Left ventricle myocardium inferior (tissue), 1 donor: ENCODE measurements at regions not wholly inside any gene's neighbourhood (a gene's known extent, or its start where the extent isn't known, plus 50 kb on each side); places are given as distances from the start of the nearest gene placed in this dataset.

ENCODE experiments used
- DNase-seq: peaks from one replicate; pipeline ENCODE4 v3.0.0-alpha.2; 2020
- H3K27ac ChIP-seq: fragments of 200-600 bp; replicated peaks from 2 replicates; pipeline ENCODE4 v1.8.0; 2021
- H3K27me3 ChIP-seq: fragments of 200-600 bp; 2 replicates; pipeline ENCODE4 v1.8.0; 2021; ENCODE audit warnings: low read depth
- H3K36me3 ChIP-seq: fragments of 200-600 bp; 2 replicates; pipeline ENCODE4 v1.8.0; 2021
- H3K4me1 ChIP-seq: fragments of 200-600 bp; 2 replicates; pipeline ENCODE4 v1.8.0; 2021
- H3K4me3 ChIP-seq: fragments of 200-600 bp; 2 replicates; pipeline ENCODE4 v1.8.0; 2021; ENCODE audit warnings: mild to moderate bottlenecking, moderate library complexity
- H3K9me3 ChIP-seq: fragments of 200-600 bp; replicated peaks from 2 replicates; pipeline ENCODE4 v1.8.0; 2021
- intact Hi-C: fragments of 100-400 bp; cut with micrococcal nuclease; formaldehyde crosslinking; loops from one replicate; pipeline ENCODE4 v1.11.0; 2022
- TF ChIP-seq, protein P1 (sequence below): fragments of 200-600 bp; IDR thresholded peaks from 2 replicates; pipeline ENCODE4 v1.8.0; 2021; ENCODE audit warnings: antibody characterized with exemption, mild to moderate bottlenecking, borderline replicate concordance
- donor health status: DM: no; HTN: yes; CAD: no; lungs with severe emphysema.

DNA sequence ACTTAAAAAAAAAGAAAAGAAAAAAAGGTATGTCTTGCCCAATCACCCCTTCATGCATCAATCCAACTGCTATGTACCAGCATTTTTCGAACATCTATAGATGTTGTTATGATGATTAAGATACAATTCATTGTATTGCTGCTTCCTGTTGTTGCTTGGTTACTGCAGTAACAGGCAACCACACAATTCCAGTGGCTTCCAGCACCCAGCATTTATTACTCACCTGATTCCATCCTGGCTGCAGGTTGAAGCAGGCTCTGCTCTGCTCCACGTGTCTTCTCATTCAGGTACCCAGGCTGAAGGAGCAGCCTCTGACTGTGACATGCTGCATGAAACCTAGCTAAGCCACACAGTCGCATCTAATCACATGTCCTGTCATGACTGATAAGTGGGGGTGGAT is 196.9 kb downstream of the INO80D start:
- Histone ChIP-seq H3K4me1 (no peaks in the 10 kb centered on the region), H3K27me3 (peaks cover 21% of the 10 kb centered on the region), H3K9me3 (no peaks in the 10 kb centered on the region), H3K27ac (no peak overlapping the region), H3K4me3 (no peak overlapping the region), H3K36me3 (no peaks in the 10 kb centered on the region)
- no peak for DNase-seq
- intact Hi-C loops: no loop called here
- TF ChIP-seq, protein P1, sequence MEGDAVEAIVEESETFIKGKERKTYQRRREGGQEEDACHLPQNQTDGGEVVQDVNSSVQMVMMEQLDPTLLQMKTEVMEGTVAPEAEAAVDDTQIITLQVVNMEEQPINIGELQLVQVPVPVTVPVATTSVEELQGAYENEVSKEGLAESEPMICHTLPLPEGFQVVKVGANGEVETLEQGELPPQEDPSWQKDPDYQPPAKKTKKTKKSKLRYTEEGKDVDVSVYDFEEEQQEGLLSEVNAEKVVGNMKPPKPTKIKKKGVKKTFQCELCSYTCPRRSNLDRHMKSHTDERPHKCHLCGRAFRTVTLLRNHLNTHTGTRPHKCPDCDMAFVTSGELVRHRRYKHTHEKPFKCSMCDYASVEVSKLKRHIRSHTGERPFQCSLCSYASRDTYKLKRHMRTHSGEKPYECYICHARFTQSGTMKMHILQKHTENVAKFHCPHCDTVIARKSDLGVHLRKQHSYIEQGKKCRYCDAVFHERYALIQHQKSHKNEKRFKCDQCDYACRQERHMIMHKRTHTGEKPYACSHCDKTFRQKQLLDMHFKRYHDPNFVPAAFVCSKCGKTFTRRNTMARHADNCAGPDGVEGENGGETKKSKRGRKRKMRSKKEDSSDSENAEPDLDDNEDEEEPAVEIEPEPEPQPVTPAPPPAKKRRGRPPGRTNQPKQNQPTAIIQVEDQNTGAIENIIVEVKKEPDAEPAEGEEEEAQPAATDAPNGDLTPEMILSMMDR: no peak

DNA sequence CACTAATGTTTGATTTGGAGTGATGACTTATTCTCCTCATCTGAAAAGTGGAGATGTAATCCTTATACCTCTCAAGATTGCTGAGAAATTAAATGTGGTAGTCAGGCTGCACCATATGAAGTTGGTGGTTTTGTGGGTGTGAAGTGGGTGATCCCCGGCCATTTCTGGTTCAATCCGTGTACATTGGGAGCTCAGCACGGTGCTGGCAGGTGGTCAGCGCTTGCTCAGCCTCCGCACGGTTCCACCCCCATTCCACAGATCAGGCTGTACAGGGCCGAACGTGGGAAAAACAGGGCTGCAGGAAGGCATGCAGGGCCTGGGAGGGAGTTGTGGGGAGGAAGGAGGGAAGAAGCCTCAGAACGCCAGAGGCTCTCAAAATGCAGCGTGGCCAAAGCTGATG is 198.3 kb downstream of the INO80D start:
- Histone ChIP-seq H3K4me1 (no peaks in the 10 kb centered on the region), H3K27me3 (peaks cover 8% of the 10 kb centered on the region), H3K4me3 (no peak overlapping the region), H3K36me3 (no peaks in the 10 kb centered on the region), H3K9me3 (no peaks in the 10 kb centered on the region), H3K27ac (no peak overlapping the region)
- intact Hi-C loops: no loop called here
- no peak for DNase-seq
- TF ChIP-seq, protein P1: no peak

DNA sequence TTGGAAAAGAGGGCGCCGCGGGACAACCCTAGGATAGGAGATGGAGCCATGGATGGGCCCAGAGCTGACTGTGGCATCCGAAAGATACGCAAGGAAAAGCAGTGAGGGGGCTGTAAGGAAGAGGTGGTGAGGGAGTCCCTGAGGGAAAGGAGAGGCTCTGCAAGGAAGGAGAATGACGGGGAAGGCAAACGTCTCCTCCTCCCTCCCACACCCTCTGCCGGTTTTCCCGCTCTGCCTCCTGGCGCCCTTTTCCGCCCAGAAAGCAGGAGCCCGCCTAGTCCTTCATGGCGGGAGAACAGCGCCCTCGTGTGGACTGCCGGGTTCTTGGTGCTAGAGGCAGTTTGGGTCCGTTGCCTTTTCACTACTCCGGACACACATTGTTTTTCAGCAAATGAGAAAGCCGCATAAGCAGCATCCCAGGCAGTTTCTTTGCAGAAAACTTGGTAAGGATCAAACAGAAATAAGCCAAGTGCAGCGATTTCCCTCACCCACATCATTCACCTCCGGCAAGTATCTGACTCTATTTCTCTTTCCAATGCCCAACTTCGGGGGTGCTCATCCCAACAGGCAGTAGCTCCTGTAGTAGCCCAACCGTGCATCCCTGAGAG is 200.4 kb downstream of the INO80D start:
- TF ChIP-seq, protein P1: peak; percentile 88
- no peaks in the 10 kb centered on the region for H3K4me1 ChIP-seq

DNA sequence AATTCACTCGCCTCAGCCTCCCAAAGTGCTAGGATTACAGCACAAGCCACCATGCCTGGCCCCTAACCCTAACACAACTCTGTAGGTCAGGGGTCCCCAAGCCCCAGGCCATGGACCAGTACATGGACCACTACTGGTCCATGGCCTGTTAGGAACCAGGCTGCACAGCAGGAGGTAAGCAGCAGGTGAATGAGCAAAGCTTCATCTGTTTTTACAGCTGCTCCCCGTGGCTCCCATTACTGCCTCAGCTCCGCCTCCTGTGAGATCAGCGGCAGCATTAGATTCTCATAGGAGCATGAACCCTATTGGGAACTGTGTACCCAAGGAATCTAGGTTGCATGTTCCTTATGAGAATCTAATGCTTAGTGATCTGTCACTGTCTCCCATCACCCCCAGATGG is 201.7 kb downstream of the NRP2 start:
- Histone ChIP-seq H3K27me3 (peaks cover 21% of the 10 kb centered on the region), H3K4me3 (no peak overlapping the region), H3K9me3 (no peaks in the 10 kb centered on the region), H3K4me1 (no peaks in the 10 kb centered on the region), H3K27ac (no peak overlapping the region), H3K36me3 (no peaks in the 10 kb centered on the region)
- intact Hi-C loops: no loop called here
- no peak for DNase-seq
- TF ChIP-seq, protein P1: no peak

More for the DNA sequence above, 200.4 kb downstream of the INO80D start:
- Histone ChIP-seq H3K27ac (no peak overlapping the region), H3K9me3 (no peaks in the 10 kb centered on the region), H3K27me3 (peaks cover 12% of the 10 kb centered on the region), H3K36me3 (no peaks in the 10 kb centered on the region), H3K4me3 (no peak overlapping the region)
- peak; percentile 82 for DNase-seq
- intact Hi-C loops: no loop called here

DNA sequence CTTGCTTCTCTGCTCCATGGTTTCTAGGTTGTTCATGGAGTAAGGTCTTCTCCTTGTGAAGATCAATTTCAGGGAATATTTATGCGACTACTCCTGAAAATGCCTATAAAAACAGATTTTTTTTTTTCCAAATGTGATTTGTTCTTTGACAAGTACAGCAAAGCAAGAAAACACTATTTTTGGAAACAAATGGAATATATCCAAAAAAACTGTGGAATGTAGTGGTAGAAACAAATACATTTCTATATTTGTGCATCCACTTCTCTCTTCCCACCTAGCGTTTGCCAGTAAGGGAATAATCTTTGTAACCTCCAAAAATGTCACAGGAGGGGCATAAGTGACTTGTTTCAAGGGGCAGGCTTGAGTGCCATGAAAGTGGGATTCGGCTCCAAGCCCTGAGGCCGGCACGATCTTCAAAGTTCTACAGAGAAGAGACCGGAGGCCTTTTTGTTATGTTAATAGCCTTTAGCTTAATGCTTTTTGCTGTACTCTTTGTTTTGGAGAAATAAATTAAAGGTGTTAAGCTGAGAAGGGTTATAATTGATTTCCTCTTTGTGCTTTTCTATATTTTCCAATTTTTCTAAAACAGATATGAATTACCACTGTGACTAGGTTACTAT is 200.6 kb downstream of the NRP2 start:
- intact Hi-C loops: no loop called here
- Histone ChIP-seq H3K9me3 (no peaks in the 10 kb centered on the region), H3K4me3 (no peak overlapping the region), H3K27me3 (peaks cover 25% of the 10 kb centered on the region), H3K27ac (no peak overlapping the region), H3K36me3 (no peaks in the 10 kb centered on the region), H3K4me1 (no peaks in the 10 kb centered on the region)
- DNase-seq: no peak
- TF ChIP-seq, protein P1: no peak
